HG03460 (cell line): ENCODE measurements at regions not wholly inside any gene's neighbourhood (a gene's known extent, or its start where the extent isn't known, plus 50 kb on each side); places are given as distances from the start of the nearest gene placed in this dataset.

Source experiments
- ATAC-seq: cut with Tn5 transposase; IDR thresholded peaks from one replicate; pipeline ENCODE4 v1.9.1; 2021; ENCODE audit not compliant: unreplicated experiment

DNA sequence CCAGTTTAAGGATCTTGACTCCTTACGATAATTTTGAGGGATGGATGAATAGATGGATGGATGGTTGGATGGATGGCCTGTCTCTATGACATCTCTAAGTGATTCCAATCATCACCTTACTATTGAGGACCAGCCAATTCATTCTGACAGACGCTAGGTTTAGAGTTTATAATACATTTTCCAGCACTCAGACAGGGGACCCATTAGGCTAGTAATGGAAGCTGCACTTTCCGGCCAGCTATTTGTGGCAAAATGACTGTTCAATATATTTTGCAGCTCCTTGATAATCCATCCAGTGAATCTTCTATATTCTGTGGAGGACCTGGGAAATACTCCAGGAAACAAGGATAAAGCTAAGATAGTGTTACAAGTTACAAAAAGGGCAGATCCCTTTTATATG lies 262.9 kb downstream of the TDRD15 start:
- no peak for ATAC-seq

DNA sequence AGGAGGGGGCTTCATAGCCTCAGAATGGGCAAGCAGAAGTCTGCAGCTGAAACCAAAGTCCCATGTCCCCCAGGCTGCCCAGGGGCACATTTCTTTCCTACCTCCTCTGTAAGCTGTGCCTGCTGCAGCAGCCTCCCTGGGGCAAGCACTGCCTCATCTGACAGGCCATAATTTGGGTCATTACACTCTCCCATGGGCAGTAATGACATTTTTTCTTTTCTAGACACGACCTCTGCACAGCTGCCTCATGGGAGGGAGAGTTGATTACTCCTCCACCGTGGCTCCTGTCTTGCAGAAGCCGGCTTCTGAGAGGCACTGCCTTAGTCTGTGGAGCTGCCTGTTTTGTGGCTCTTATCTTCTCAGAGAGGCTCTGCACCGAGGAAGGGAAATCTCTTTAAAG lies 268.9 kb downstream of the TDRD15 start:
- no peak for ATAC-seq

DNA sequence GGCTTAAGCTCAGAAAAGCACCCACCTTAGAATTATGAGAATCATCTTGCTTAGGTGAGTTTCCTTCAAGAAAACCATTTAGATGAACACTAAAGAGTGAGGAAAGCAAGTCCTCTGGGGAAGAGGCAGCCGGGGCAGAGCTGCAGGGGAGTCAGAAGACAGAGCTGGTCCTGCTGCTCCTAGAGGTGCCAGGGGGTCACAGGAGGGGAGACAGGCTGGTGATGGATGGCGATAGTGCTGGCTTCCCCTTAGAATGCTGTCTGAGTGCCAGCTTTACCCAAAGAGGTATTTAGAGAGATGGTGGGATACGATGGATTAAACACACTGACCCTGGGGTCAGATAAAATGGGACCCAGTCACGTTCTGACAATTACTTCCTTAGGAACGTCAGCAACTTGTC lies 269.4 kb downstream of the TDRD15 start:
- ATAC-seq: no peak

DNA sequence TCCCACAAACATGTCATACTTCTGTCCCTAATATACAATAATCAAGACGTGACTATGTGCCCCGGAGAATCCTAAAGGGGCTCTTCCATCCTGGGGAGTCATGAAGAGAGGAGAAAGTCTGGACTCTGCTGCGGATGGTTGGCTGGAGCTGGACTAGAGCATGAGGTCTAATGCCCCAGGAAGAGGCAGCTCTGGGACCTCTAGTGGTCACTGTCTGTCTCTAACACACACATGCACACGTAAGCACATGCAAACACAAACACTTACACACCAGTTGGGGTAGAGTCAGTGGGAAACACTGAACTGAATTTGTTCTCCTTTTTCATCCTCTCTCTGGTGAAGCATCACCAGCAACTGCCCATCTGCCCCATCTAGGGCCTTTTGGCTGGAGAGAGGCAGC lies 271.6 kb downstream of the TDRD15 start:
- ATAC-seq: no peak

DNA sequence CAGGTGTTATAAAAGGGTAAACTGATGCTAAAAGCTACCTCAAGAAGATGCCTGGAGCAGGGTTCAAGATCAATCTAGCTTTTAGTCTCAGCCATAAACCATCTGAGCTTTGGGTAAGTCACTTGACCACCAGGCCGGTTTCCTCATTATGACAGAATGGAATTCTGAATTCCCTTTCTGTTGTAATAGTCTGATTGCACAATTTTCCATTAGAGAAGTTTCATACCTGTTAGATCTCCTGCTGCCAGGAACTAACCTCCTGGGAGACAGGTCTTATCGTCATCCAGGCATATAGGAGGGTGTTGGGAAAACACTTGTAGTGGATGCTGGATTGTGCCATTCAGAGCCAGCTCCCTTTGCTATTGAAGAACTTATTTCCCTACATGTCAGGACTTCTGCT lies 272.5 kb downstream of the TDRD15 start:
- no peak for ATAC-seq

DNA sequence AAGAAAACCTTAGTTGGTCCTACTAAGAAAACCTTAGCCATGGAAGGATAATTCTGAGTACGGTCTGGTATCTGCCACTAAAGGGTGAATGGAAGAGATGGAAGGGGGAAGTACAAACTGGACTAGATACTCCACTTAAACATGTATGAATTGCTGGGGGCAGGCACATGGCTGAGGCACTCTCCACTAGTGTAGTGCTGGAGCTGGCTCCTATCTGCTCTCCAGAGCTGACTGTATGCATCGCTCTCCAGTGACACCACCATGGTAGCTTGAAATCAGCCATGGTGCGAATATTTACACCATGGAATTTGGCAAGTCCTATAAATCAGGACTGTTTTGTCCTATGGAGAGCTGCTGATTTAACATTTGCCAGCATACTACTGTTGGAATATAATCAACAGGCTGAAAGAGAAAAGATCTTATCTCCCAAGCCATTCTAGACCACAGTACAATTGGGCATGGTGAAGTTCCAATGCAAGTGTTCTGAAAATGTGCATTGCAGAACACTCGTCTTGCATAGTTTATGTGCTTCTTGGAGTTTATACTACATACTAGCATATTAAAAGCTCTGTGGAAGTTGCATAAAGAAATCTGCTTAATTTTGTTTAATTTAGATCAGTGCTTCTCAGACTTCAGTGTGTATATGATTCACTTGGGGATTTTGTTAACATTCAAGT lies 277.4 kb downstream of the TDRD15 start:
- no peak for ATAC-seq

DNA sequence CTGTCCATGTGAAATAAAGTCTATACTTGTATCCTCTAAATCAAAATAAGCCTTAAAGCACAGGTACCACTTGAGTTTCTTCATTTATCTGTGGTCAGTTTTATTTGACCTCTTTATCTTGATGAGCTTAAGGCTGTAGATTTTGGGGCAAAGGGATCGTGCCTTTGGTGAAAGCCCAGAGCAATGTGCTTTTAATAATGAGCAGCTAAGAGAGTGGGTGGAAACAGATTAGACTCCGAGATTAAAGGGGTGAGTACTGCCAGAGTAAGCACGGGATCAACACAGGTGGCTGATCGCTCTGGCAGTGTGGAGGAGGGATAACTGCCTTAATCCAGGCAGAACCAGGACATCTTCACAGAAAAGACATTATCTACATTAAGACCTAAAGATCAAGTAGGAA lies 280.4 kb downstream of the TDRD15 start:
- ATAC-seq: no peak

DNA sequence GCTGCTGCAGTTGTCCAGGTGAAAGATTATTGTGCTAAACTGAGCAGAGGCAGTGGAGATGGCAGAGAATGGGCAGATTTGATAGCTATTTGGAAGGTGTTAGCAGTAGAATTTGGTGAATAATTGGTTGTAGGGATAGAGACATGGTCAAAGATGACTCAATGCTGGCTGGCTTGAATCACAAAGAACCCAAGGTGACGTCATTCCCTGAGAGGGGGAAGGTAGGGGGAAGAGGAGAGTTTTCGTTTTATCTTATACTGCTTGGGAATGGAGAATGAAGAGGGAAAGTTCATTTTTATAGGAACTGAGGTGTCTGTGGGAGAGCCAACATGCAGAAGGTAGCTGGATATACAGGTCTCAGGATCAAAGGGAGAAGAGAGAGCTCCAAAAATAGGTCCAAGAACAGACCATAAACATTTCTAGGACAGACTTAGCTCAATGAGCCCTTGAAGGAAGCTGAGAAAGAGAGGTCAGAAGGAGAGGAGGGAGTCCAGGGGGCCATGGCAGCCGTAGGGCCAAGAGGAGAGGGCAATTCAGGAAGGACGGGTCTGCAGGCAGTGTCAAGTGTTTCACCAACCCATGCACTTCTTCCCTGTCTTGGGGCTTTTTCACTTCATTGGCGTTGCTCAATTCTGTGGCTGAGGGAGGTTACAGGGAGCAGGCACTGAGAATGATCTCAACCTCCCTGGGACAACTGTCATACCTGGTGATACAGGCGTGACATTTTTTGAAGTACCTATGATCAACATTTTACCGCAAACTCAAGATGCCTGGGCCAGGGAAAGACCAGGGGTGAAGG lies 281.3 kb downstream of the TDRD15 start:
- ATAC-seq: no peak

DNA sequence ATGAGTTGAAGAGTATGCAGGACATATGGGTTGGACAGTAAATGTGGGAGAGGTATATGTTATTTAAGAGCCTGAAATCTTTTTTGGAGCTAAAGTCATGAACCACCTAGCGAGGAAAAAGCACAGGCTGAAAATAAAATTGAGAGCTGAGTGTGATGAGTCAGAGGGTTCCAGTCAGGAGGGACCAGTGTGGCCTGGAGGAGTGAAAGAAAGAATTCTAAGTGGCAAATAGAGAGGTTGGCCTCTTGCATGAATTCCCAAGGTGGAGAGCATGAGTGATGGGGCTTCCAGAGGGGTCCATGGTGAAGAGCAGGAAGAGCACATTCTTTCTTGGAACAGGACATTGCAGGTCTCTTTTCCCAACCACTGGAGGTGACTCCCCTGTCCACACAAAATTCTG lies 282.6 kb downstream of the TDRD15 start:
- ATAC-seq: no peak

DNA sequence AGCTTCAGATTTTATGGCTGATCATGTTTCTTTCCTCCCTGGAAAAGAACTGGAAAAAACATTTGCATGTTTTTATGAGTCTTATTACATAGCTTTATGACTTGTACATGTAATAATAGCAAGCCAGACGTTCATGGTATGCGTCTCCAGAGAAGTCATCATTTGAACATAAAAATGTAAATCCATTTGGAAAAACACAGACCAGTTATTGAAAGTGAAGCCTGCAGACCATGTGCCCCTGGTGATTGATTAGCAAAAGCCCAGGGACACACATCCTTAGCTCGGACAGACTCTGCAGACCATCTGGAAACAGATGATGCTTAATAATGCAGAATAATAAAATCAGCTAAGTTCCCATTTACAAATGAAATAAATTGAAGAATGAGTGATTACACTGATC lies 283.1 kb downstream of the TDRD15 start:
- ATAC-seq: no peak

DNA sequence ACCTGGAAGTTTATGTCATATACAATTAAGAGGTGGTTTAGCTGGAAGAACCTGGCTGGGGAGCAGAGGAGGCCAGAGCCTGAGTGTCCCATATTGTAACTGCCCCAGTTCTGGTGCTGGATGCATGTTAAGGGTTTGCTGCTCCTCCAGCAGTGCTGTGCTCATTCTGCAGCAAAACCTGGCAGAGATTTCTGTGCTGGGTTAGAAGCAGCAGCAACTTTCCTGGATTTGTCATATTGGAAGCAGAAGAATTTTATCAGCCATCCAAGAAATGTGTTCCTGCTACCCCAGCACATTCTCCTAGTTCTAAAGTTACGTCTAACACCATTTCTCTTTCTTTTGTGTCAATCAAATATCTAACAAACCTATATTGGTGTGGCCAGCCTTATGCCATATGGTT lies 284.1 kb downstream of the TDRD15 start:
- no peak for ATAC-seq

DNA sequence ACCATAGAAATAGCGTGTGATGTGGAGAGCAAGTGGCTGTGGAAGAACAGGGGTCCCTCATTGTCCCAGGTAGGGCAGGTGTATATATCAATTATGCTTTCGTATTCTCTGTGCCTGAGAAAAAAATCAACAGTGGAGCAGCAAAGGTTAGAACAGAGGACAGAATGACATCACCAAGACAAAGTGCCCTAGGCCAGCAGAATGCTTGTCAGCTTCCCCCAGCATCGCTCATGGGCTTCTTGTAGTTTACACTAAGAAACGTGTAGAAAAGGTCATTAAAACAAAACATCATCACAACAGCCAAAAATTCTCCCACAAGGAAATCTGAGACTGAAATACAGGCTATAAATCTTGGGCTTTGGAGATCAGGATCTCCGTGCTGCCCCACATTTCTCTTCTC lies 288.0 kb downstream of the TDRD15 start:
- ATAC-seq: no peak

DNA sequence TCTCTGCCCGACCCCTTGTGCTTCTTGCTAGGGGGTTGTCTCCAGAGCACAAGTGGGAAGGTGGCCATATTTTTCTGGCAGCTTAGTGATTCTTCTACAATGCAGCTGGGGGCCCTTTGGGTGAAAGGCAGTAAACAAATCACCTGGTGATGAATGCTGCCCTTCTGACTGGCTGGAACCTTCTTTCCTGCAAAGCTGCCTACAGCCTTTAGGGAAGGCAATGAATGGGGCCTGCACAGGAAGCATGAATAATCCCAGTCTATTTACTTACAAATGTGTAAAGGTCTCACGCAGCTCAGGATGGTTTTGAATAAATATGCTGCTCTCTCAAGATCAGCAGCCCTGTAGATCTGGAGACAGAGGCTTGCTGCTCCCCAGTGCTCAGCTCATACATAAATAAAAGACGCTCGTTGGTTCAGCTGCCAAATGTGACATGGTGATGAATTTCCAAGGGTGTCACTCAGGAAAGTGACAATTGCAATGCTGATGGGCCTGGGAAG lies 289.2 kb downstream of the TDRD15 start:
- ATAC-seq: no peak

DNA sequence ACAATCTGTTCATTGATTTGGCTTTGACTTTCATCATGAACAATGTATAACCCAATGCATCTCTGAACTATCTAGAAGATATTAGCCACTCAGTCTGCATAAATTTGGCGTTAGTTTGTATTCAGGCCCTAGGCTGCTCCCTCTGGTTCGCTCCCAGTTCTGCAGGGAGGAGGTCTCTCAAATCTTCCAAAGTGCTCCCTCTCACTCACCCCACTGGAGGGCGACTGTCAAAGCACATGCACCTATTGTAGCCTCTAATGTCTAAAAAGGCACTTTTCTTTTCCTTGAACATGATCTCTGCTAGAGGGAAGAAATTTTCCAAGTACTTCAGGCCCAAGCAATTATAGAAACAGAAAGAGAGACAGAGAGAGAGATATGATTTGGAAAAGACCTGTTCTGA lies 291.5 kb downstream of the TDRD15 start:
- ATAC-seq: no peak

DNA sequence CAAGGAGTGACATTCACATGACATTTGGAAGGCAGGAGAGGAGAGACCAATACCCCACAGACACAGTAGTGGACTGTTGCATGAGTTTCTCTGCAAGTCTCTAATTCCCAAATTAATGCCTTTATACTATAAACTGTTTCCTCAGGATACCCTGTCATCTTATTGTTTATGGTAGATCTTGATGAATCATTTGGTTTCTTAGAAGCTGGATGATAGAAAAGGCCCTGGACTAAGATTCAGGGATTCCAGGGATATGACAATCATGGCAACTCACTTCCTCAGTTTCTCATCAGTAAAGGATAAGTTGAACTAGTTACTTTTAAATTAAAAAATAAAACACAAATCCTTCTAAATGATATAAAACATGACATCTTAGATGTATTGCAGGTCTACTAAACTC lies 292.5 kb downstream of the TDRD15 start:
- no peak for ATAC-seq

DNA sequence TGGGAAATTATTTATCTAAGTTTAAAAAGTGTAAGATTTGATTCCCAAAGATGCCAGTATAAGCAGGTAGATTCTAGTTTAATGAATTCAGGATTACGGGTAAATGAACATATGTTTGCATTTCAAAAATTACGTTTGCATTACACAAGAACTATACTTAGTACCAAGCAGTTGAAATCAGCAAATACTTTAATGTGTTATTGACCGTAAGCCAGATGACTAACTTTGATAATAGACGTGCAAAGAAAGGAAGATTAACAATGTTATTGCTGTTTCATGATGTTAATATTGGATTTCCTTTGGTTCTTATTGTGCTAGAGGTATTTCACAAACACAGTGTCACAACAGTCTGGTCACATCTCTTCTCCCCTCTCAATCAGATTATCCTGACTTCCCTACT lies 294.7 kb downstream of the TDRD15 start:
- ATAC-seq: no peak

DNA sequence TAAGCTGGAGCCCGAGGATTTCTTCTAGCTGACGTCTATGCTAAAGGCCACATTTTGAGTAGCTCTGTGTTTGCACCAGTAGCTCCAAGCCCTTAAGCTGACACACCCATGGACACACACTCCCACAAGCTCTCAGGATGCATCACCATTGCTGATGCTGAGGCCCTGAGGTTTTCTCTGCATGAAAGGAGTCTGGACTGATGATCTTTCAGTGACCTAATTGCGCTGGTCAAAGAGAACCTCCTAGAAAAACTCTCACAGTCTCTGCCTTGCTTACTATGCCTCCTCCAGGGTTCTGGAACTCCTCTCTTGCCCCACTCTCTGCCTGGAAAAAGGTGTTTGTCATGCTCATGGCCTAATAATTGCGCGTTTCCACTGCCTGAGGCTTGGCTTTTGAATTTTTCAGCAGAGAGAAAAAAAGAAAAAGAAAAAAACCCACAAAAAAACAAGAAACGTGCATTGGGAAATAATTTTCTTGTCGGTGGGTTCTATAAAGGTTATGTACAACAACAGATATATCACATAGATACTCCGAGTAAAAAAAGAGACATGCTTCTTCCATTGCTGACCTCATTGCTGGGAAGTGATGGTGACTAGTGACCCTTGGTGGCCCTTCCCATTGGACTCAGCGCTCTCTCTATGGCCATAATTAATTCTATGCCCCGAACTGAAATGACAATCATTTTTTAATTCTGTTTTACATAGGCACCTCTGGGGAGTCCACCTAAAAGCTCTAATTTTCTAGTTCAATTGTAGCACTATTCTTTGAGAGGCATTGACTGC lies 297.0 kb downstream of the TDRD15 start:
- no peak for ATAC-seq

DNA sequence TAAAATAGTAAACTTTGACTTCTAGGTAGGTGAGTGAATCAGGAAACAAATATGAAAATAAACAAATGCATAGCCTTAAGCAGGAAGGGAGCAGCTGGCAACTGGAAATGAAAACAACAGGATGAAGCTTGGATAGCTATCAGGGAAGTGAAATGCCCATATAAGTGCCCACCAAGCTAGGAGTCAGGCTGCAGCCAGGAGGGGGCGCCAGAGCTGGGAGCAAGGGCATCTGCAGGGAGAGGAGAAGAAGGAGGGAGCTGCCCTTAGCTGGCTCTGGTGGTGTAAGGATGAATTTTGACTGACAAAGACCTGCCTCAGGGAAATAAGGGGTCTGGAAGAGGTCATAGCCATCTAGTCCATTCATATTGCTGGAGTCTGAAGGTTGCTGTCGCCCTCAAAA lies 298.3 kb downstream of the TDRD15 start:
- no peak for ATAC-seq

DNA sequence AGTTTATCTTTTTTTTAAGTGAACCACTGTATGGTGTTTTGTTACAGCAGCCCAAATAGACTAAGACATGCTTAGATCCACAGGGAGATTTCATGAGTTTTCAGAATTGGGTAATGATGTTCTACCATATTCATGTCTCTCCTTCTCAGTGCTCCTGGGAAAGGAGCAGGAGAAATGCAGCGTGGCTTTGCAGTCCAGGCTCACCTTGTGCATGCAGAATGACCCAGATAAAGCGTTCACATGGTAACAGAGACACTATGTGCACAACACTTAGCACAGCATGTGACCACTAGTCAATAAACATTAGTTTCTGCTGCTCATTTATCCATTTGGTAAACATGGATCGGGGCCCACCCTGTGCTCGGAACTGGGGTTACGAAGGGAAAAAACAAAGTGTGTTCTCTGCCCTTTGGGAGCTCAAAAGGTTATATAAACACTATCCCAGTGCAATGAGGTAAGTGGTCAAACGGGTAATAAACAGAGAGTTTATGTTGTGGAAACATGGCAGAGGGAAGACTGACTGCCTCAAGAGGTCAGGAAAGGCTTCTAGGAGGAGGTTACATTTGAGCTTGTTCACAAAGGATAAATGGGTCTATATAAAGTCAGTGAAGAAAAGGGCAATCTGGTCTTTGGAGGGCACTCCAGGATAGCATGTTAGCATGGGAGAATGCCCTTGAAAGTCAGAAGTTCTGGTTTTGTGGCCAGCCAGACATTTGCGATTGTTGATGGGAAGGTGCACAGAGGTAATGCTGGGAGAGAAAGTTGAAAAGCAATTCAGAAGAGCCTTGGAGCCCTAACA lies 299.2 kb downstream of the TDRD15 start:
- no peak for ATAC-seq

DNA sequence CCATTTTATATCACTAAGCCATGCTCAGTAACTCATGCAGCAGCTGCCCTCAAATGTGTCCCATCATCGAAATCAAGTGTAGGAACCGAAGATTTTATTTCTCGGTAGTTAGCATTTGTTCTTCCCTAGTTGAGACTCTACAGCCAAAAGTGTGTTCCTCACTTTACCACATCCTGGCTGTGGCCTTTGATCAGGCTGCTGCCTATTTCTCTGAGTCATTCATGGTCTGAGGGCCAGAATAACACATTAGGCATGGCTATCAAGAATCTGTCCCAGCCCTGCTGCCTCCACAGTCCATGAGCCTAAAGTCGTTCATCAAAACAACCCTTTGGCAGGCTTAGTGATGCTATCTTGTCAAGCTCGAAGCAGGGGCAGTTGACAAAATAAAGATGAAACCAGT lies 300.1 kb downstream of the TDRD15 start:
- no peak for ATAC-seq

DNA sequence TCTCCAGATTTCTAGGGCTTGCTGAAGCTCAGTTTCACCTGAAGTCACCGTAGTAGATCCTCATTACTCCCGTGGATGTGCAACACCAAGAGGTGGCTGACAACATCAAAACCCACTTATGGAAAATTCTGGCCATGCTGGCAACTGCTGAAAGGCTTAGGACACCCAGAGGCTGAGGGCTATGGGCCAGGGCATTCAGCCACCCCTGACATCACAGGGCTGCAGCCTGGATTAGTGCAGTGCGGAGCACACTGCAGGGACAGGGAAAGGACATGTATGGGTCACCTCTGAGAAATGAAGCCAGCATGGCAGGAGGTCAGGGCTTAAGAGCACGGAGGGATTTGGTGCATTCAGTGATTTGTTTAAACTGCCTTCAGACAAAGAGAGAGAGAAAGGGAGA lies 300.6 kb downstream of the TDRD15 start:
- ATAC-seq: no peak
